ENCODE measurements at regions not wholly inside any gene's neighbourhood (a gene's known extent, or its start where the extent isn't known, plus 50 kb on each side); places are given as distances from the start of the nearest gene placed in this dataset.
A peak's percentile ranks its signal among the peaks of the same experiment; 100 is the strongest.

DNA sequence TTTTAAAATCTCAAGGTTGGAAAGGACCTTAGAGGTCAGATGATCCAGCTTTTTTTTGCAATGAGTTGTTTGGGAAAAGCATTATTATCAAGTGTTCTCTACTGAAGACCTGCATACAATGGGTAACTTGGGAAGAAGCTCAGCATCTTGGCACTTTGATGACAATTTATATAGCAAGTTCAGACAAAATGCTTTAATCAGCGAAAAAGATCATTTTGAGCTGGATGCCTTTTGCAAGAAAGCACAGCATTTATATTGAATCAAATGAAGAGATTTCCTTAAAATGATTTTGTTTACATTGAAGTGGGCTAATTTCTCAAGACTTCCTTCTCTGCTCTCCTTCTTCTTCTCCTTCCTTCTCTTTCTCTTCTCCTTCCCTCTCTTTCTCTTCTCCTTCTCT is 796.4 kb upstream of the CDH2 start:
- no peak for DNase-seq (ENCODE audit: low read depth in 1 of 2, low spot score in 1 of 2)
- no peaks in the 10 kb centered on the region for H3K27me3 ChIP-seq
- H3K27ac ChIP-seq, result no peak overlapping the region
- no peaks in the 10 kb centered on the region for H3K9me3 ChIP-seq (ENCODE audit: low read depth)
- no peak overlapping the region for H3K4me3 ChIP-seq
- TF ChIP-seq, protein P1, sequence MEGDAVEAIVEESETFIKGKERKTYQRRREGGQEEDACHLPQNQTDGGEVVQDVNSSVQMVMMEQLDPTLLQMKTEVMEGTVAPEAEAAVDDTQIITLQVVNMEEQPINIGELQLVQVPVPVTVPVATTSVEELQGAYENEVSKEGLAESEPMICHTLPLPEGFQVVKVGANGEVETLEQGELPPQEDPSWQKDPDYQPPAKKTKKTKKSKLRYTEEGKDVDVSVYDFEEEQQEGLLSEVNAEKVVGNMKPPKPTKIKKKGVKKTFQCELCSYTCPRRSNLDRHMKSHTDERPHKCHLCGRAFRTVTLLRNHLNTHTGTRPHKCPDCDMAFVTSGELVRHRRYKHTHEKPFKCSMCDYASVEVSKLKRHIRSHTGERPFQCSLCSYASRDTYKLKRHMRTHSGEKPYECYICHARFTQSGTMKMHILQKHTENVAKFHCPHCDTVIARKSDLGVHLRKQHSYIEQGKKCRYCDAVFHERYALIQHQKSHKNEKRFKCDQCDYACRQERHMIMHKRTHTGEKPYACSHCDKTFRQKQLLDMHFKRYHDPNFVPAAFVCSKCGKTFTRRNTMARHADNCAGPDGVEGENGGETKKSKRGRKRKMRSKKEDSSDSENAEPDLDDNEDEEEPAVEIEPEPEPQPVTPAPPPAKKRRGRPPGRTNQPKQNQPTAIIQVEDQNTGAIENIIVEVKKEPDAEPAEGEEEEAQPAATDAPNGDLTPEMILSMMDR (IDR thresholded peaks at IDR 0.05; ENCODE audit: low read depth, low read length), result no peak
- no peaks in the 10 kb centered on the region for H3K36me3 ChIP-seq
- no peaks in the 10 kb centered on the region for H3K4me1 ChIP-seq (ENCODE audit: low read depth)

DNA sequence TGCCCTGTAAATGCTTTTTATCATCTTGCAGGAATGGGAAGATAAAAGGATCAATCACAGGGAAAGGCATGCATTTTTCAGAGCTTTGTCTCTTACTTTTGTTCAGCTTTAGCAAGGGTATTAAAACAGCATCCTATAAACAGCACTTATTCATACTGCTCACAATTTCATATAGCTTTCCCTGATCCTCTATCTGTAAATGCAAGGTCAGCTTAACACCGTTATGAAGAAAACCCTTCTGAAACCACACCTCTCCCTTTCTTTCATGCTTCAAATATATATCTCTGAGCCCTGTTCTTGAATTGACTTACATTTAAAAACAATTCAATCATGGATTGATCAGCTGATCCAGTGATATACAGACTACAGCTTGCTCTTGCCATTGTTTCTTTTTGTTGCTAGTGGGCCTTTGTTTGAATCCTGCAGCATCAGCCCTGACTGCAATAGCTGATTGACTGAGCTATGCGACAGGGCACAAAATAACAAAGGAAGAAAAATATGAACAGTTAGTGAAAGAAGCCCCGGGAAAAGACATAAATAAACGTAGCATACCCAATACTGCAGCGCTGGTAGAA is 795.5 kb upstream of the CDH2 start:
- H3K27ac ChIP-seq, result no peak overlapping the region
- TF ChIP-seq, protein P1 (IDR thresholded peaks at IDR 0.05; ENCODE audit: low read depth, low read length), result no peak
- H3K27me3 ChIP-seq, result no peaks in the 10 kb centered on the region
- H3K4me1 ChIP-seq (ENCODE audit: low read depth), result no peaks in the 10 kb centered on the region
- H3K9me3 ChIP-seq (ENCODE audit: low read depth), result no peaks in the 10 kb centered on the region
- no peaks in the 10 kb centered on the region for H3K36me3 ChIP-seq
- DNase-seq (ENCODE audit: low read depth in 1 of 2, low spot score in 1 of 2), result no peak
- no peak overlapping the region for H3K4me3 ChIP-seq

DNA sequence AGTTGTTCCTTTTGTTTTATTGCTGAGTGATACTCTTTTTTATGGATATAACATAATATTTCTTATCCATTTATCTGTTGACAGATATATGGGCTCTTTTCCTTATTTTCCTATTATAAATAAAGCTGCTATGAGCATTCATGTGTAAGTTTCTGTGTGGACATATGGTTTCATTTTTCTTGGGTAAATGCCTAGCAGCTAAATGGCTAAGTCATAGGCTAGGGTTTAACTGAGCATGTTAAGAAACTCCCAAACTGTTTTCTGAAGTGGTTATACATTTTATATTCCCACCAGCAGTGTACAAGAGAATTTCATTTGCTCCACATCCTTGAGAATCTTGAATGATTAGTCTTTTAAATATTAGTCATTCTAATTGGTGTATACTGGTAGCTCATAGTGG is 786.6 kb upstream of the CDH2 start:
- no peaks in the 10 kb centered on the region for H3K36me3 ChIP-seq
- TF ChIP-seq, protein P1 (IDR thresholded peaks at IDR 0.05; ENCODE audit: low read depth, low read length), result no peak
- DNase-seq (ENCODE audit: low read depth in 1 of 2, low spot score in 1 of 2), result no peak
- no peaks in the 10 kb centered on the region for H3K9me3 ChIP-seq (ENCODE audit: low read depth)
- H3K4me1 ChIP-seq (ENCODE audit: low read depth), result no peaks in the 10 kb centered on the region
- H3K27me3 ChIP-seq, result no peaks in the 10 kb centered on the region
- no peak overlapping the region for H3K27ac ChIP-seq
- no peak overlapping the region for H3K4me3 ChIP-seq

DNA sequence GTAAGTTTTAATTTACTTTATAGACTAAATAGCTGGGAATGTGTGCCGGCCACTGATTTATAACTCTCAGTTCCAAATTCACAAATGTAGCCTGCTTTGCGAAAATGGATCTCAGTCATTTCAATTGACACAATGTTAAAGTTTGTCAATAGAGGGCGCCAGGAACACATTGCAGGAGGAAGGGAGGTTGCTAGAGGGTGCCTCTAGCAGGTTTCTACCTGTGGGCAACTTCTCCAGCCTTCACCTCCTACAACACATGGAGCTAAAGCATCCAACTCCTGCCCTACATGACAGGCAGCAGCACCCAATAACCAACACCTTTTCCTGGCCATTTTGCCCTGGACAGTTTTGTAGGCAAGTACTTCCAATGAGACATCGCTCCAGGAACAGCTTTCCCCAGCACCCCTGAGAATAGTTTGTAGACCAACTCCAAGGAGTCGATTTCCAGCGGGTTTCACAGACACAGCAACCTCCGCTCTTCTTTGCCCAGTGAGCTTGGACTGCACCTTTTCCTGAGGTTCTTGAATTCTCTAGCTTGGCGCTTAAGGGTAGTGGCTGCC is 784.8 kb upstream of the CDH2 start:
- no peaks in the 10 kb centered on the region for H3K36me3 ChIP-seq
- no peaks in the 10 kb centered on the region for H3K27me3 ChIP-seq
- peak; percentile 36 to 71 for DNase-seq (ENCODE audit: low read depth in 1 of 2, low spot score in 1 of 2)
- no peaks in the 10 kb centered on the region for H3K9me3 ChIP-seq (ENCODE audit: low read depth)
- TF ChIP-seq, protein P1 (IDR thresholded peaks at IDR 0.05; ENCODE audit: low read depth, low read length), result peak; percentile 49
- H3K4me3 ChIP-seq, result no peak overlapping the region
- no peaks in the 10 kb centered on the region for H3K4me1 ChIP-seq (ENCODE audit: low read depth)
- no peak overlapping the region for H3K27ac ChIP-seq

DNA sequence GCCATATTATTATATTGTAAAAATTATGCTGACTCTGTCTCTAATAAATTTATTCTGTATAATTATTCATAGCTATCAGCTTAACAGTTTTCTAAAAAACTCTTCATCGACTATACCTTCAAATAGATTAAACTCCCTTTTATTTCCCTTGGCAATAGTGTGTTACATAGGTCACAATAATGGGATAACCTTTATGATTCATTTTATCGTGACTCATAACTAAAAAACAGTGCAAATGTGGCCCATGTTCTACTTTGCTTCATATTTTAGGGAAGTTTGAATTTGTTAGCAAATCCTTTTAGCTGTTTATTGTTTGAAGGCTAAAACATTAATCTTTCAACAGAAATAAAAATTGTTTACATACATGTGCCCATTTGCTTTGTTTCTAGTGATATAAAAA is 783.2 kb upstream of the CDH2 start:
- no peaks in the 10 kb centered on the region for H3K4me1 ChIP-seq (ENCODE audit: low read depth)
- H3K27me3 ChIP-seq, result no peaks in the 10 kb centered on the region
- TF ChIP-seq, protein P1 (IDR thresholded peaks at IDR 0.05; ENCODE audit: low read depth, low read length), result no peak
- H3K4me3 ChIP-seq, result no peak overlapping the region
- H3K27ac ChIP-seq, result no peak overlapping the region
- no peaks in the 10 kb centered on the region for H3K9me3 ChIP-seq (ENCODE audit: low read depth)
- peak in 1 of 2 donors; percentile 27 for DNase-seq (ENCODE audit: low read depth in 1 of 2, low spot score in 1 of 2)
- no peaks in the 10 kb centered on the region for H3K36me3 ChIP-seq
